Activated CD4-positive, alpha-beta T cell treated with anti-CD3 and anti-CD28 coated beads, Interleukin-2, amount 50 U/mL, for 1 hour (primary cell): ENCODE measurements at regions not wholly inside any gene's neighbourhood (a gene's known extent, or its start where the extent isn't known, plus 50 kb on each side); places are given as distances from the start of the nearest gene placed in this dataset.

Experiments
- DNase-seq: peaks from one replicate; pipeline ENCODE4 v3.0.0-alpha.2; 2020

GRCh38 chr10:3420527-3421469 lies 248.2 kb upstream of the PITRM1 start:
- no peak for DNase-seq

- no peak for DNase-seq
Measured at GRCh38 chr10:3419719-3420495, 247.3 kb upstream of the PITRM1 start.

GRCh38 chr10:3418926-3419325 lies 246.3 kb upstream of the PITRM1 start:
- no peak for DNase-seq

GRCh38 chr10:3418041-3418754 lies 245.6 kb upstream of the PITRM1 start:
- DNase-seq = no peak

GRCh38 chr10:3417096-3417495 lies 244.5 kb upstream of the PITRM1 start:
- no peak for DNase-seq

GRCh38 chr10:3415878-3416605 lies 243.5 kb upstream of the PITRM1 start:
- DNase-seq = no peak

- no peak for DNase-seq
Measured at GRCh38 chr10:3415038-3415736, 242.6 kb upstream of the PITRM1 start.

GRCh38 chr10:3414667-3415023 lies 242.1 kb upstream of the PITRM1 start:
- no peak for DNase-seq

GRCh38 chr10:3413937-3414666 lies 241.5 kb upstream of the PITRM1 start:
- DNase-seq = no peak

- DNase-seq = no peak
Measured at GRCh38 chr10:3412646-3413045, 240.1 kb upstream of the PITRM1 start.

- DNase-seq = no peak
Measured at GRCh38 chr10:3412071-3412582, 239.5 kb upstream of the PITRM1 start.

- no peak for DNase-seq
Measured at GRCh38 chr10:3411044-3411443, 238.5 kb upstream of the PITRM1 start.

GRCh38 chr10:3409928-3410327 lies 237.3 kb upstream of the PITRM1 start:
- no peak for DNase-seq

- no peak for DNase-seq
Measured at GRCh38 chr10:3408603-3409365, 236.2 kb upstream of the PITRM1 start.

GRCh38 chr10:3407208-3407607 lies 234.6 kb upstream of the PITRM1 start:
- DNase-seq = no peak

- no peak for DNase-seq
Measured at GRCh38 chr10:3406556-3406955, 234.0 kb upstream of the PITRM1 start.

GRCh38 chr10:3404381-3404780 lies 231.8 kb upstream of the PITRM1 start:
- no peak for DNase-seq

GRCh38 chr10:3402187-3402751 lies 229.7 kb upstream of the PITRM1 start:
- no peak for DNase-seq

- DNase-seq = no peak
Measured at GRCh38 chr10:3401491-3401938, 228.9 kb upstream of the PITRM1 start.

GRCh38 chr10:3400348-3400747 lies 227.8 kb upstream of the PITRM1 start:
- no peak for DNase-seq
